HG02870 (cell line): ENCODE measurements at regions not wholly inside any gene's neighbourhood (a gene's known extent, or its start where the extent isn't known, plus 50 kb on each side); places are given as distances from the start of the nearest gene placed in this dataset.

Source experiments
- ATAC-seq: cut with Tn5 transposase; IDR thresholded peaks from one replicate; pipeline ENCODE4 v1.9.1; 2021; ENCODE audit warnings: mild to moderate bottlenecking, moderate library complexity; ENCODE audit not compliant: unreplicated experiment

DNA sequence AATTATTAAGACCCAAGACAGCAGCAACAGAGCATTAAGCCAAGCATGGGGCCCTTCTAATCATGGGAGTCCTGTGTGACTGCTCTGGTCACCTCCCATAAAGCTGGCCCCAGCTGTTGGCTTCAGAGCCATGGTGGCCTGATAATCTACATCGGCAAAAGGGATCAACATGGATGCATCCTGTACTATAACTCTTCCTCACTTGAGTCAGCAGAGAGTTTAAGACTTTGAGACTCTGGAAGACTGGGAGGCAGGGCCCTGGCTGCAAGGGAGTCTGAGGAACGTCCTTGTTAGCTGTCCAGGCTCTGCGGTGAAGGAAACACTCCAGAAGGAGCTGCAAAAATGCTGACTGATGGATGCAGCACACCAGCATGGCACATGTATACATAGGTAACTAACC, 95.0 kb upstream of the KIAA1217 start:
- no peak for ATAC-seq

DNA sequence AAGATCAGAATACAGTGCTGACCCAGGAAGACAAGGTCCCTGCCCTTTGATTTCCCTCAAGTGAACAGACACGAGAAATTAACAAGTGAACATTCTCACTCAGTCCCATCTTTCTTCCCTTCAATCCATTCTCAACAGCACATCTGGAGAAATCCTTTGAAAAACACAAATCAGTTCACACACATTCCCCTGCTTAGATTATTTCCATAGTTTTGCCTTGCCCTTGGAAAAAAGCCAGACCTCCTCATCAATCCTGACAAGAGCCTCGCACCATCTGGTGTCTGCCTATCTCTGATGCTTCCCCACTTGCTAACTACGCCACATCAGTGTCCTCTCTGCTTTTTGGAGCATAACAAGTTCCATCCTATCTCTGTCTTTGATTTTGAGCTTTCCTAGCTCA, 94.4 kb upstream of the KIAA1217 start:
- no peak for ATAC-seq

DNA sequence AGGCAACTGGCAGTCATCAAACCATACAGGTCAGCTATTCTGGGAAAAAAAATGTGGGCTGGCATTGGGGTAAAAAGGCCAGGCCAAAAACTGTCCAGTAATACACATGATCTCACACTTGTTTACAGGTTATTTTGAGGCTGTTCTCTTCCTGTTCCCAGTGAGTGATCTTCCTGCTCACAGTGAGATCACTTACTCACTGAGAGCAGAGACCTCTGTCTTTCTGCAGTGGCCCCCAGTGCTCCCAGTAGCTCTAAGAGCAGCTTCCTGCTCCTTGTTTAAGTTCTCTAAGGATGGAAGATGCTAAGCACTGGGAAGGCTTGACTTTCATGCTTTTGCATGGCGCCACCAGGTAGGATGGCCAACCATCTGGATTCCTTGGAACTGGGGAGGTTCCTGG, 93.5 kb upstream of the KIAA1217 start:
- ATAC-seq: no peak

DNA sequence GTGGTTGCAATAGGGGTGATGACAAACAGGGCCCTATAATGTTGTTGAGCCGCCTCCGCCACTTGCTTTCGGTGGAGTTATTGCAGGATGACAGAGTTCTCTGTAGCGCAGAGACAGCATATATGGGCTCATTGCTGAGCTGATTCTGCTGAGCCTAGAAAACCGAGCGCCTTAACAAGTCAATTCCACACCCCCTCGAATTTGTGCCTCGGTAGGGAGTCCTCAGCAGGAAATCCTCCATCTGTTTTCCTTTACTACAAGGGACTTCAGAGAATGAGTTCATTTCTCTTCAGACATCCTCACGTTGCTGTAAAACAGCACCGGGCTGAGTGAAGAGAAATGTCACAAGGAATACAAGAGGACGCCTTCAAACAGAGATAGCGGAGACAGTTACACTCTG, 90.7 kb upstream of the KIAA1217 start:
- ATAC-seq: no peak

- ATAC-seq: no peak
Observed at GRCh38 chr10:24119896-24120295, 89.0 kb upstream of the KIAA1217 start.

DNA sequence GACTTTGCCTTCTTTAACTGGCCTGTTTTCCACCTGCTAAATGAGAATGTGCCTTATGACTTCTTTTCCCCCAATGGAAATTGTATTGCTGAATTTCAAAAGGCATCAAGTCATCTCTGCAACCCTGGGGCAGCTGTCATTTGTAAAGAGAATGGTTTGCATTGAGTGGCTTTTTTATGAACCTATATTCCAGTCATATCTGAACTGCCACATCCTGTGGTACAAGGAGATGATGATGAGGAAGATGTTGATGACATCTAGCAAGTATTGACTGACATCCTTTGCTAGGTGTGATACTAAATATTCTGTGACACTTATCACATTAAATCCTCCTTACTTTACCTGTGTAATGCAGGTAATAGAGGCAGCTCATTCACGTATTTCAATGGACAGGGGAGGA, 88.3 kb upstream of the KIAA1217 start:
- no peak for ATAC-seq

DNA sequence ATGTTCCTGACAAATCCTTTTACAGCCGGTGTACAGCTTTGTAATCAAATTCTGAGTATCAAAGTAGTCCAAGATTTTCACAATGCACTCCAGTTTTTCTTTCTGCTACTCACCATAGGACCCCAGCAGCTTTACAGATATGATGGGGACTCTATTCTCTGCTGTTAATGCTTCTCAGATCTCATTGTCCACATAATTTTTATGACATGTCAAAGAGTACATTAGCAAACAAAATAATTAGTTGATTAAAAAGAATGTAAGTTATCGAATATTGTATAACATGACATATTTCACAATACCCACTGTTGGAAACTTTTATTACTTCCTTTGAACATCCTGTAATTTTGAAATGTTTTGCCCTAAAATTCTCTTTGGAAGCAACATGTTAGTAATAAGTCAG, 81.4 kb upstream of the KIAA1217 start:
- ATAC-seq: no peak

DNA sequence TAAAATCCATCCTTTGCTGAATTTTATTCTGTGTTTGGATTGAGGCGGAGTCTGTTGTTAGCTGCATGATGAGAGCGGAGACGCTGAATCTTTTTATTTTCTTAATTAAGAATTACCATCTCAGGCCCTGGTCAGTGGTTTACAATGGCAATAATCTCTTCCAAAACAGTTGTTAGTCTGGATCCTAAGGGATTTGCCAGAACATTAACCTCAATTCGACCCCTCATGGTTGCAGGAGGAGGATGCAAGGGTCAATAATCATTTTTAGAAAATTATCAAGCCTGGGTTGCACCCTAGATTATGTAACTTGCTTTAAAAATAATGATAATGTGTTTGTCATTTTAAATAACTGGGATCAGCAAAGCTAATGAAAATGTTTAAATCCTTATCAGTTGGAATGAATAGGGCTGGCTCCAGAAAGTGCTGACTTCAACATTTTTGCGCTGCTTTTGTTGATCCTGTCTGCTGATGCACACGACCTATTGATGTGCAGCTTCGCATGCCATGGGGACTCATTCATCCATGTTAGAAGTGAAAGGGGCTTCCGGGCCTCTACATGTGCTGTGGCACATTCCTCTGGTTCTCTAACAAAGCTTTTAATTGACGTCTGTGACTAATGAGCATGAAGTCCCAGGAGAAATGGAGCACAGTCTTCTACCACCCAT, 80.7 kb upstream of the KIAA1217 start:
- no peak for ATAC-seq

DNA sequence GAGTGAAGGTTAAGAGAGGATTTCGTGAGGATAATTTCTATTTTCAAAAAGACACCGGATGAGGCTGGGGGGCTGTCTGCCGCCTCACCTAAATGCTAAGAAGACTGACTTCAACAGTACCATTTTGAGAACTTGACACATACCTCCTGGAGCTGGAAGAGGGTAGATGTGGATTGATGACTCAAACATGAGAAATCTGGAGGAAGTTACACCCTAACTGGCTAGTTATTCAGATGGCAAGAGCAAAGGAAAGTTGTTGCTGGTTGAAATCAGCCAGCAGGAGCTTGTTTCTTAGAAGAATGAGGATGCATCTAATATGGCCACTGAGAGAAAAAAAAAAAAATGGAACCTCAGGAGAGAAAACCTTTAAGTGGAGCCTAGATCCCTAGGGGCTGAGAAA, 76.2 kb upstream of the KIAA1217 start:
- no peak for ATAC-seq

GRCh38 chr10:24133835-24134234, 75.1 kb upstream of the KIAA1217 start:
- ATAC-seq: no peak

DNA sequence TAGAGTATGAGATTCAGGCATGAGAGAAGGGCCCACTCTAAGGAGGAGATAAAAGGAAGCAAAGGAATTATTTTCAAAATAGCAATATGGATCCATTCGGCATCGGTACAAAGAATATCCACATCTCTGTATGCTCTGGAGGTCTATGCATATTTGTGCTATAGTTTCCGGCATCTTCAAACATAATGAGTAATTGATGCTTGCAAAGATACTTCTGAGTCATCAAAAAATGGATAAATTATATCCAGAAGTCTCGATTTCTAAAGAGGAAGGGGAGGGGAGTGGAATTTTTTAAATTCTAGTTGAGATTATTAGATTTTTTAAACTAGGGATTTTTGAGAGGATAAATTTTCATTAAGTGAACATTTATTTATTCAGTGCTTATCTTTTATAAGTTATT, 72.9 kb upstream of the KIAA1217 start:
- no peak for ATAC-seq

GRCh38 chr10:24147321-24147720, 61.6 kb upstream of the KIAA1217 start:
- ATAC-seq: no peak

DNA sequence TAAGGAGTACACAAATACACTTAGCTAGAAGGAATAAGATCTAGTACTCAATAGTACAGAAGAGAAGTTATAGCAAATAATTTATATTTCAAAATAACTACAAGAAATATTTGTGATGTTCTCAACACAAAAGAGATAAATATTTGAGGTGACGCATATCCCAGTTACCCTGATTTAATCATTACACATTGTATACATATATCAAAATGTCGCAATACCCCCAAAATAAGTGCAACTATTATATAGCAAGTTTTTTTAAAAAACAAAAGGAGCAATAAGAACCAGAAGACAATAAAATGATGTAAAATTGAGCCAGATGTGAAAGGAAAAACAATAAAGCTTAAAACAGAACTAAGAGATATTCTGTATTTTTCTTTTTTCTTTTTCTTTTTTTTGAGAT, 59.3 kb upstream of the KIAA1217 start:
- no peak for ATAC-seq

DNA sequence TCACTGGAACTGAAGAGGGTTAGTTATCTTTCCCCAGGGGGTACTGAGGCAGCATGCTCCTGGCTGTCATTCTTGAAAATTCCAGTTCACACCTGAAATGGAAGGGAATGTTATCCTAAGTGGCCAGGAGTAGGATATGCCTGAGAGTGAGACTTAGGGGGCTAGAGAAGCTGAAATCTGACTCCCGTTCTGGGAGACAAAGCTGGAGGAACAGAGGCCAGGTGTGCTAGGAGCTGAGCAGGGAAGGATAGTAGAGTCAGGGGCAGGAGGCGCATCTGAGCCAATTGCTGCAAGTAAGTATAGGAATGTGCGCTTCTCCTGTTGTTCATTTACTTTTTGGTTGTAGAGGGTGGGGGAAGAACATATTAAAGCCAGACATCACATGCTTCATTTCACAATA, 58.1 kb upstream of the KIAA1217 start:
- no peak for ATAC-seq

DNA sequence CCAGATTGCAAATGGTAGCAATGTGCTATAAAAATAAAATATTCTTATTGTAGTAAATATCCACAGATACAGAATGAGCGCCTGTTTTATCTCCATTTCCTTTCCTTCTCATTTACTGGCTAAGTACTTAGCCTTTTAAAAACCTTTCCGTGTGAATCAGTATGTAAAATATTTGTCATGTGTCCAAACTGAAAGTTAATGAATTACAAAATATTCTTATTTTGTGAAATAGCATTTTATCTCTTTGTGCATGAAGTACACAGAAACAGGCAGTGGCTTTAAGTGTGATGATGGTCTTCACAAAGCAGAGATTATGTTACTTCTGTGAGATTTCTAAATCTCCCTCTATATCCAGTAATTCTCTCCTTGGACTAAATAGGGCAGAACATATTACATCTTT, 56.7 kb upstream of the KIAA1217 start:
- ATAC-seq: no peak

DNA sequence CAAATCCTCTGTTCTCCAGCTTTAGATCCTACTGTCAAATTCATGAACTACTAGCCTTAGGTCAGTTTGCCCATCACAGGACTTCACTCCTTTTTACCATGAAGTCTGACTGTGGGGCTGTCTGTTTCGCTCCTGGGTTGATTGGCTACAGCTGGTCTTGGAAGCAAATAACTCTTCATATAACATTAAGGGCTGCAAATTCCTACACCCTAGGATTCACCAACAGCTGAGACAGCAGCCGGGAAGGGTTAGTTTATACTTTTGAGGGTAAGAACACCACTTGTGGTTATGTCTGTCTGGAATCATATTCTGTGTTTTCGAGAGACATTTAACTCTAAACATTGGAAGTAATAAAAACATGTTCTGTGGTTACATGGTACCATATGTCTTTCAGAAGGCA, 55.9 kb upstream of the KIAA1217 start:
- ATAC-seq: no peak

DNA sequence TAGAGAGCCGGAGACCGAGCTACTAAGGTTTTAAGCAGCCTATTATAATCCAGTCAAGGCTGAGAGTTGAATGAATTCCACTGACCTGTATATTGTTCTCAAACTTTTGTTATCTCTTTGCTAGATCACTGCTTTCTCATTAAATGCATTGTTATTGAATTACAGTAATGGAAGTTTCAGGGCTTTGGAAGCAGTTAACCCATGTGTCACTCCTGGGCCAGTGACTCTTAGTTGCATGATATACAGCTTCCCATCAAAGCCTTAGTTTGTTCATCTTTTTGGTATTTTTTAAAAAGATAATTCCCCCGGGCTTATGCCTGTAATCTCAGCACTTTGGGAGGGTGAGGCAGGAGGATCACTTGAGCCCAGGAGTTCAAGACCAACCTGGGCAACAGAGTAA, 55.4 kb upstream of the KIAA1217 start:
- ATAC-seq: no peak

DNA sequence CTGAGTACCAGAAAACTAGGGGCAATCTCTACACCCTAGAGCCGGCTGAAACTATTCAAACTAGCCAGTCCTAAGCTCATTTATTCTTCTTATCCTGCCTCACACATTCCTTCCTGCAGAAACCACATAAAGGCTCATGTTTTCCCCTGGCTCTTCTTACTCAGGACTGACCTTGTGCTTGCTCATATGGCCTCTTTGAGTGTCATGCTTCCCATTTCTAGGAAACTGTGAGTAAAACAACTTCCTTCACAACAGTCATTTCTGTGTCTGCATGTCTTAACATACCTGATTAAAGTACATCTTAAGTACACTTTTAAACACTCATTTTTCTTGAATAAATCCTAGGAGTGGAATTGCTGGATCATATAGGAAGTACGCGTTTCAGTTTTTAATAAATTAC, 52.3 kb upstream of the KIAA1217 start:
- no peak for ATAC-seq

- ATAC-seq: no peak
Observed at GRCh38 chr10:24157567-24157966, 51.4 kb upstream of the KIAA1217 start.
